ENCODE measurements at regions not wholly inside any gene's neighbourhood (a gene's known extent, or its start where the extent isn't known, plus 50 kb on each side); places are given as distances from the start of the nearest gene placed in this dataset.
"Not testable (repeated sequence)": the region's sequence is repeated elsewhere in the genome, so short reads cannot be mapped to it uniquely, and the experiment has no call there.

DNA sequence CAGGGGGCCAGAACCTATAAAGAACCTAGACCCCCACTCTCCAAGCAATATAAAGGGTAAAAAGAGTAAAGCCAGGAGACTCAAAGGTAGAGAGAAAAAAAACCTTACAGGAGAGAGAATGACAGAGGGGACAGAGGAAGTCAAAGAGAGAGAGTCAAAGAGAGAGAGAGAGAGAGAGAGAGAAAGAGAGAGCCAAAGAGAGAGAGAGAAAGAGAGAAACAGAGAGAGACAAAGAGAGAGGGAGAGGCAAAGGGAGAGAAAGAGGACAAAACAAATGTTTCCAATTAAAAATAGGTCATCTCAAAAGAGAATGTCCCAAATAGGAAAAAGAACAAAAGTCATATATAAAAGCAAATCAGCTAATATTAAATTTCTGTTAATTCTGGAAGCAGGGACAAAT, 251.5 kb downstream of the DPY19L2 start:
- no peak for DNase-seq (ENCODE audit: low read depth)
- H3K4me3 ChIP-seq (ENCODE audit: low read depth, low read length) = no peak overlapping the region

DNA sequence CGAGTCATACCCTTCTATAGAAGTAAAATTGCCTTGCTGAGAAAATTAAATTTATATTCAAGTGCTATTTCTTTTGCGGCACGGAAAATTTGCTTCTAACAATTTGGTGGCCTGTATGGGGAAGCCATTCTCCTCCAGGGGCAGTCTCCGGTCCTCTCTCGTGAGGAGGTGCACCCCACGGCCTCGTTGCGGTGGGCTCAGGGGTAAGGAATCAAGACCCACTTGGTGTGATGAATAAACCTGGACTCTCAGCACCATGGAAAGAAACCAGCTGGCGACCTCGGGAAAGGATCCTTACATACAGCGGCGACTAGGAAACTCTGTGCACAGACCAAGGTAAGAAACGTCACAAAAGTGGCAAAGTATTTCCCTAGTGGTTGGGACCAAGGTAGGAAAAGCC, 252.9 kb downstream of the DPY19L2 start:
- DNase-seq (ENCODE audit: low read depth) = no peak
- no peak overlapping the region for H3K4me3 ChIP-seq (ENCODE audit: low read depth, low read length)

DNA sequence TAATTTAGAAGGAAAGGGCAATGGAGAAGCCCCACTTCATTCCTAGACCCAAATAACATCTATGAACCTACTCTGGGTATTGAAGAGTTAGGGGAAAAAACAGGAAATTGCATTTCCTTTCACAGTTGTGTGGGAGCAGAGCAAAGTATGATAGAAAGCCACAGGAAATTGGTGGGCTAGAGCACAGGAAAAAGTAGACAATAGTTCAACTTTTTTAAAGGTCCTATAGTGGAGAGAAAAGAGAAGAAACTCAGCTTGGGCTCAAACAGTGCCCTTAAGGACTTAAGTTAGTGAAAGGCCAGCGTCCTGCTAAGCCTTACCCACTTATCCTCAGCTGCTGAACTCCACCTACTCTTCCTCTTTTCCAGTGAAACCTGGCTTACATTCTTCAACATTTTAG, 258.1 kb downstream of the DPY19L2 start:
- no peak for DNase-seq (ENCODE audit: low read depth)
- no peak overlapping the region for H3K4me3 ChIP-seq (ENCODE audit: low read depth, low read length)

DNA sequence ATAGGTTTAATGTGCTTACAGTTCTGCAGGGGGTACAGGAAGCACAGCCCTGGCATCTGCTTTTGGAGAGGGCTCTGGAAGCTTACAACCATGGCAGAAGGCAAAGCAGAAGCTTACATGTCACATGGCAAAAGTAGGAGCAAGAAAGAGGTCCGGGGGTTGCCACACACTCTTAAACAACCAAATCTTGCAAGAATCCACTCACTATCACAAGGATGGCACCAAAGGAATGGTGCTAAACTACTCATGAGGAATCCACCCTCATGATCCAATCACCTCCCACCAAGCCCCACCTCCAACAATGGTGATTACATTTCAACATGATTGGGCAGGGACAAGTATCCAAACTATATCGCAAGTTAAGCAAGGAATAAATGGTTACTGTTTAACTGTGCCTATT, 255.8 kb upstream of the AVPR1A start:
- no peak overlapping the region for H3K4me3 ChIP-seq (ENCODE audit: low read depth, low read length)
- DNase-seq (ENCODE audit: low read depth) = no peak

DNA sequence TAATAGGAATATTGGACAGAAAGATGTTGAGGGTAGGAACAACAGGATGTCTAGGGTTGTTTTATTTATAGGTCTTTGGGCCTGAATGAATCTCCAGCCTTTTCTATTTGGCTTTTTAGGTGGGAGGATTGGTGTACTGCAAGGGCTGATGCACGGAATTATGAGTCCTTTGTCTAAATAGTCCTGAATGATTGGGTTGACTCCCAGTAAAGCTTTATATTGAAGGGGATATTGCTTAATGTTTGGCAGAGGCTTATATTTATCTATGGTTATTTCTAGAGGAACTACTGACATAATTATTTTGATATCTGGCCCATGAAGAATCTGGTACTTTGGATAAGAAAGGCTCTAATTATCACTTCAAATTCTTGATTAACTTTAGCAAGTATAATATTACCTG, 253.6 kb upstream of the AVPR1A start:
- DNase-seq (ENCODE audit: low read depth) = no peak
- H3K4me3 ChIP-seq (ENCODE audit: low read depth, low read length) = no peak overlapping the region

DNA sequence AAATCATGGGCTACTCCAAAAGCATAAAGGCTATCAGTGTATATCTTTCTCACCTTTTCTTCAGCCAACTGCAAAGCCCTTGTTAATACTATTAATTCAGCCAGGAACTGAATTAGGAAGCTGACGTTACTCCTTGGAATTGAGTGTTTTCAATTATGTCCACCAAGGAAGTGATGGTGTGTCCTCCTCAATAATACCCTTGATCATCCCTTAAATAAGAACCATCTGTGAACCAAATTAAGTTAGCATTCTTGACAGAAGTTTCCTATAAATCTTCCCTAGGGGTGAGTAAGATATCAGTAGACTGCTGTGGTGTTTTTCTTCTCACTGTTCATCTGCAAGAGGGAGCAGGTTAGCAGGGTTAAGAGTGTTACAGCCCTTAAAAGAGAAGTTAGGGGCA, 252.3 kb upstream of the AVPR1A start:
- no peak for DNase-seq (ENCODE audit: low read depth)
- no peak overlapping the region for H3K4me3 ChIP-seq (ENCODE audit: low read depth, low read length)

DNA sequence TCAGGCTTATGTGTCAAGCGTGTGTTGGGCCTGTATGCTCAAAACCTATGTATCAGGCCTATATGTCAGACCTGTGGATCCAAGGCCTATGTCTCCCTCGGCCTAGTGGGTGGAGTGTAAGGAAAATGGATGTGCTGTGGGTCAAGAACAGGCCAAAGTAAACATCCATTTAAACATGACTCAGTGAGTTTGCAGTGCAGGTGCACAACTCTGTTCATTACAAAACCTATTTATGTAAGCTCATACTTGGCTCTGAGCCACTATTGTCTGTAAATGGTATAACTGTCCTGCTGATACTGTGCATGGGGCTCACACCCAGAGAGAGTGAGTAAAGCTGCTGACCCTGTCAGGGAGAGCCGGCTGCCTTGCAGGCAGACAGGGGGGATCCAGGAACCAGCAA, 249.7 kb upstream of the AVPR1A start:
- peak; percentile 17 for DNase-seq (ENCODE audit: low read depth)
- no peak overlapping the region for H3K4me3 ChIP-seq (ENCODE audit: low read depth, low read length)

DNA sequence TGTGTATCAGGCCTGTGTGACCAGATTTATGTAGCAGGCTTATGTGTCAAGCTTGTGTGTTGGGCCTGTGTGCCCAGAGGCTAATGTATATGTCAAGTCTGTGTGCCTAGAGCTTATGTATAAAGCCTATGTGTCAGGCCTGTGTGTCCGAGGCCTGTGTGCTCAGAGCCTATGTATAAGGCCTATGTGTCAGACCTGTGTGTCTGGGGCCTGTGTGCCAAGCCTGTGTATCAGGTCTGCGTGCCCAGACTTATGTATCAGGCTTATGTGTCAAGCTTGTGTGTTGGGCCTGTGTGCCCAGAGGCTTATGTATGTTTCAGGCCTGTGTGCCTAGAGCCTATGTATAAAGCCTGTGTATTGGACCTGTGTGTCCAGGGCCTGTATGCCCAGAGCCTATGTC, 249.3 kb upstream of the AVPR1A start:
- no peak overlapping the region for H3K4me3 ChIP-seq (ENCODE audit: low read depth, low read length)
- DNase-seq (ENCODE audit: low read depth) = no peak

DNA sequence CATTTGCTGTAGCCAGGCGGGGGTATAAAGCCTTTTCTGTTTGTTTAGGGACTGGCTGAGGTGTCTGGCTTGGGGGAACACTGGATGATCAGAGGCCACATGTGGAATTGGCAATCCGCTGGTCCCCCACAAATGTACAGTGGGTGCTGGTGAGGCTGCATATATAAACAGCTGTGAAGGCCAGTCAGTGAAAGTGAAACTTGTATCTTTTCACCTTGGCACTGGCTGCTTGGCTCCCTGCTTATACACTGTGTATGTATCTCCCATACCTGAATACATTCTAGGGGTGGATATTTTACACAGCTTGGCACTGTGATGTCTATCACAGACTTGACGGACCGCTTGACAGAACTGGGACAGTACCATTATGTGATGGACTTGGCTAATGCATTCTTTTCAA, 246.8 kb upstream of the AVPR1A start:
- no peak overlapping the region for H3K4me3 ChIP-seq (ENCODE audit: low read depth, low read length)
- DNase-seq (ENCODE audit: low read depth) = no peak

DNA sequence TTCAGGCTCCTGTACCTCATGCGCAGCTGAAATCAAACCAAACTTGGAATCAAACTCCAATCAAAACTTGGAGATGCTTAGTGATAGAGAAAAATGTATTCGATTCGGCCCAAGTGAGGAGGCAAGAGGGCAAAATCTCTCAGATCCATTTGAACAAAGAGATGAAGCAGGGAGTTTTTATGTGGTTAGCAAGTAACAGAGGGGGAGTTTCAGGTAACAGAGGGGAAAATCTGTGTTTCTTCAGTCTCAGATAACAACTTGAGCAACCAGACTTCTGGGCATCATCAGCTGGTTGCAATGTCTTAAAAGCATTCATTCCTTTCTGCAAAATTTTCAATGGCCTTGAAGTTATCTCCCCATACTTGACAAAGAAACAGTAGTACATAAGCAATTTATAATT, 245.1 kb upstream of the AVPR1A start:
- H3K4me3 ChIP-seq (ENCODE audit: low read depth, low read length) = no peak overlapping the region
- no peak for DNase-seq (ENCODE audit: low read depth)

DNA sequence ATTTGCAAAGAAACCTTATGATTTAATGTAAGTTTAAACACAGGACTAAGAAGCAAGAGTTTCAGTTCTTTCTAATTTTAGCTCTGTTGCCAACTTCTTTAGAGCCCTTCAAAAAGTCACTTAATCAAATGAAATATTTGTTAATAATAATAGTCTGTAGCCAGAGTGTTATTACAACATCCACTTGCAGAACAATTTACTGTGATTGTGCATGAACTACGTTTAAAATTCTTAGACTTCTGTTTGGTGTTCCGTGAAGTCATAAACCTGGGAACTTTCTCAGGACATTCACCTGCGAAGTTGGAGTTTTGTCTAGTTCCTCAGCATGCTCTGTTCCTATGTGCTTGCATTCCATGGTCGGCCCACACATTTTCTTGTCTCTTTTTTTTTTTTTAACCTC, 244.0 kb upstream of the AVPR1A start:
- DNase-seq (ENCODE audit: low read depth) = no peak
- H3K4me3 ChIP-seq (ENCODE audit: low read depth, low read length) = no peak overlapping the region

DNA sequence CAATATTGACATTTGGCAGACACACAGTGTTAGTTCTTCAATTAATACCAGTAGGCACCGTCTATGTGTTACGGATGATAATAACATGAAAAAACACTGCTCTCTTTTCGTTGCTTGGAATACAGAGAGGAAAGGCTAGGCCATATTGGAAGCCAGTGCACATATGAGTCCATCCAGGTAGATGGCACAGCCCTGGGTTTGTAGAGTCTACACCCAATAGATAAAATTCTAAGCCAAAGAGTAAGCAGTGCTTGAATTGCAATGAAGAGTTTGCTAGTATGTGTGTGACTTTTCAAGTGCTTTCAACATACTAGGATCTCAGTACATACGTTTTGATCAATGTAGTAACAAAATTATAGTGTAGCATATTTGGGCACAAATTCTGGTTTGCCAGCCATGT, 243.3 kb upstream of the AVPR1A start:
- H3K4me3 ChIP-seq (ENCODE audit: low read depth, low read length) = no peak overlapping the region
- no peak for DNase-seq (ENCODE audit: low read depth)

DNA sequence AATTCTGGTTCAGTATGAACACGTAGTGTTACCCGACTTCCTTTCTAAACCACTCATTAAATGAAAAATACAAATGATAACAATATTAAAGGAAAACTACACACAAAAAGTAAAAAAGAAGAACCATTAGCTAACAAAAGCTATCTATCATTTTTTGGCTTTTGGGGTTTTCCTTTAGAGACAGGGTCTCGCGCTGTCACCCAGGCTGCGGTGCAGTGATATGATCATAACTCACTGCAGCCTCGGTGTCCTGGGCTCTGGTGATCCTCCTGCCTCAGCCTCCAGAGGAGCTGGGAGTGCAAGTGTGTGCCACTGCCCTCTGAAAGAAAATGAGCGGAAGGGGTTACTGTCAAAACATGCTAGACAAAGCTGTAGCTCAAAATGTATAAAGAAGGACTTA, 238.2 kb upstream of the AVPR1A start:
- no peak overlapping the region for H3K4me3 ChIP-seq (ENCODE audit: low read depth, low read length)
- no peak for DNase-seq (ENCODE audit: low read depth)

DNA sequence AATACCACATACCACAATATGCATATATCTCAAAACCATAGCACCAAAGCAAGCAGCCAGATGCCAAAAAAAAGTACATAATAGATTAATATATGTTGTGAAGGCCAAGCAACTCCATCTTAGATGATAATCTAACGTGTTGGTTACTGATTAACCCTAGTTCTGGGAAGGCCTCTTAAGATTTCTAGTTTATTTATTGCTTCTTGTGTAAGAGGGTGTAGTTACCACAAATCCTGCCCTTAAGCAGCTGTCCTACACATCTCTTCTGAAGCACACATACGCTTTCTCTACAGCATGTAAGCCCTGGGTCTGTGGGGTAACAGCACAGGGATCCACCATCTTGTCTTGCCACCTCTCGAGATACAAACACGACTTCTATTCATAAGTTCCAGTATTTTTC, 236.8 kb upstream of the AVPR1A start:
- no peak overlapping the region for H3K4me3 ChIP-seq (ENCODE audit: low read depth, low read length)
- DNase-seq (ENCODE audit: low read depth) = no peak

DNA sequence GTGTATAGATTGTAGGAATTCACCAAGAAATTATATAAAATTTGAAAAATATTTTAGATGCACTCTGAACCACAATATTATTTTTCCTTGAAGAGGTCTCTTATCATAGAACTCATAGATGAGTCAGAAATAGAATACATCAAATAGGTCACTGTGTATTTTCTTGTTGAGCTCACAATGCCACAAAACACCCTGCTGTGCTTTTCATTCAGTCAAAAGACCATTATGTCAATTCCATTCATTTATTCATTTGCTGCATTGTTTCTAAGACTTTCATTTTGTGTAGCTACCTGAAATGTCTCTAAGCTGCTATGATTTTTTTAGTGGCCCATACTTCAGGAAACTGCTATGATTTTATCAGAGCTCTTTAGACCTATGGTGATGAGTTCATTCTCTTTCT, 231.9 kb upstream of the AVPR1A start:
- no peak overlapping the region for H3K4me3 ChIP-seq (ENCODE audit: low read depth, low read length)
- DNase-seq (ENCODE audit: low read depth) = no peak

DNA sequence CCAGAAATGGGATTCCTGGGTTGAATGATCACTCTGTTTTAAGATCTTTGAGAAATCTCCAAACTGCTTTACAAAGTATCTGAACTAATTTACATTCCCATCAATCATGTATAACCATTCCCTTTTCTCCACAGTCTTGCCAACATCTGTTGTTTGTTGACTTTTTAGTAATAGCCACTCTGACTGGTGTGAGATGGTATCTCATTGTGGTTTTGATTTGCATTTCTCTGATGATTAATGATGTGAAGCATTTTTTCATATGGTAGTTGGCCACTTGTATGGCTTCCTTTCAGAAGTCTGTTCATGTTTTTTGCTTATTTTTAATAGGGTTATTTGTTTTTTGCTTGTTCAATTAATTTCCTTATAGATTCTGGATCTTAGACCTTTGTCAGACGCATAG, 211.8 kb upstream of the AVPR1A start:
- DNase-seq (ENCODE audit: low read depth) = no peak
- H3K4me3 ChIP-seq (ENCODE audit: low read depth, low read length) = no peak overlapping the region

DNA sequence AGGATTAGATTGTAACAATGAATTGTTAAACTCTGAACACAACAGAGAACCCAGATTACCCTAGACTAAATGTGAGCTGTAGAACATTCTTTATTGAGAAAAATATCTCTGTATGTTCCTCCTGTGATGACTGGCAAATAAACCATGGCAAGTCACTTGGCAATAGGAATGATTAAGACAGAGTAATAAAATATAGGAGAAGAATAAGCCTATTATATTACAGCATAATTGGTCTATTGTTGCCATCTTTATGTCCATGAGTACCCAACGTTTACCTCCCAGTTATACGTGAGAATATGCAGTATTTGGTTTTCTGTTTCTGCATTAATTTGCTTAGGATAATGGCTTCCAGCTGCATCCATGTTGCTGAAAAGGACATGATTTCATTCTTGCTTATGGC, 211.2 kb upstream of the AVPR1A start:
- H3K4me3 ChIP-seq (ENCODE audit: low read depth, low read length) = no peak overlapping the region
- no peak for DNase-seq (ENCODE audit: low read depth)

DNA sequence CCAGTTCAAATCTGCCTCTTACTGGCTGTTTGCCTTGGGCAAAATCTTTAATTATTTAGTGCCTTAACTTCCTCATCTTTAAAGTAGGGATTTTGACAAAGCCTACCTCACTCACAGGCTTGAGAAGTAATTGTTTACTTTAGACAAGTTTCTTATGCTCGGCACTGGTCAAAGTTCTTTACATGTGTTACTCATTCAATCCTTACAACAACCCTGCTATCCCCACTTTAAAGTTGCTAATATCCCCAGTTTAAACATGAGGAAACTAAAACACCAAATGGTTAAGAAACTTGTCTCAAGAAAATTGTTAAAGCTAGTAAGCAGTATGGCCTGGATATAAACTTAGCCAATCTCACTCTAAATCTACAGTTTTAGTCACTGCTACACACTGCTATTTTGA, 204.0 kb upstream of the AVPR1A start:
- H3K4me3 ChIP-seq (ENCODE audit: low read depth, low read length) = no peak overlapping the region
- no peak for DNase-seq (ENCODE audit: low read depth)

DNA sequence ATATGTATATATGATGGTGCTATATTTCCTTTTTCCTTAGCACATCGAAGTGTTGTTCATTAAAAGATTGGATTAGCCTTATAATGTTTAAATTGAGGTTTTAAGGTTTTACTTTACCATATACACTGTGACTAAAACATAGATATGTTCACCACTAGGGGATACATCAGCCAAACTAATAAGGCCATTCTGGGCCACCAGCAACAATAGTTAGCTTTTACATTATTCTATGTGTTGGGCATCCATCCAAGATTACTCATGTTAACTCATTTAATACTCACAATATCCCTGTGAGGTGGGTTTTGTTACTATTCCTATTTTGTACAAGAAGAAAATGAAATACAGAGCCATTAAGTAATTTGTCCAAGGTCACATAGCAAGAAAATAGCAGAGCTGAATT, 202.6 kb upstream of the AVPR1A start:
- no peak overlapping the region for H3K4me3 ChIP-seq (ENCODE audit: low read depth, low read length)

DNA sequence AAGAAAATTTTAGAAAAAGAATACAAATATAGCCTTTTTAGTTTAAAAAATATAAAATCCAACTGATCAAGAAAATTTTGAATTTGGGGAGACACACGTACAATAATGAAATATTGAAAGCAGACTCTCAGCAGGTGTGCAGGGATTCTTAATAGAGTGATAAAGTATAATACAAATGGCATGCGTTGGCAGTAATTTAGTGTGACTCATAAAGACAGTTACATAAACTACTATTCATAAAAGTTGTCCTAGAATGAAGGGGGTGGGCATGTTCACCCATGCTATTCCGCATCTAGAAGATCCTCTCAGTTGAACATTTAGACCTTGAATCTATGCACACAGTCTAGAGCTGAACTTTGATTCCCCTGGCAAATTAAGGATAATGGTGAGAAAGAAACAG, 200.4 kb upstream of the AVPR1A start:
- DNase-seq (ENCODE audit: low read depth) = no peak
- H3K4me3 ChIP-seq (ENCODE audit: low read depth, low read length) = no peak overlapping the region

More for the DNA sequence above, 202.6 kb upstream of the AVPR1A start:
- peak; percentile 3 for DNase-seq (ENCODE audit: low read depth)

DNA sequence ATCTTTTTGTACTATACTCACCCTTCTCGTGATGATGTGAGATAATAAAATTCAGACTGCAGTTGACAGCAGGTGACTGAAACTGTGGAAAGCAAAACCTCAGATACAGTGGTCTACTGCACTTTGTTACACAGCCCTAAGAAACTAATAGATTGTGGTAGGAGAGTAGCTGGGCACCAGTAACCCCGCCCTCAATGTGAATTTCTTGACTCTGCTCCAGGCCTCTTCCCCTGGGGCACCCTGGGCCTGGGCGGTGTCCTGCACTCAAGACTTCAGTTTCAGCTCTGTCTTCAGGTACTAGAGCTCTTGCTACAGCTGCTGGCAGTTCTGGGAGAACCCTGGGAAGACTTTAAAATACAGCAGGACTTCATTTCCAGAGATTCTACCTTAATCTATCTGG, 197.6 kb upstream of the AVPR1A start:
- no peak overlapping the region for H3K4me3 ChIP-seq (ENCODE audit: low read depth, low read length)
- DNase-seq (ENCODE audit: low read depth) = no peak

DNA sequence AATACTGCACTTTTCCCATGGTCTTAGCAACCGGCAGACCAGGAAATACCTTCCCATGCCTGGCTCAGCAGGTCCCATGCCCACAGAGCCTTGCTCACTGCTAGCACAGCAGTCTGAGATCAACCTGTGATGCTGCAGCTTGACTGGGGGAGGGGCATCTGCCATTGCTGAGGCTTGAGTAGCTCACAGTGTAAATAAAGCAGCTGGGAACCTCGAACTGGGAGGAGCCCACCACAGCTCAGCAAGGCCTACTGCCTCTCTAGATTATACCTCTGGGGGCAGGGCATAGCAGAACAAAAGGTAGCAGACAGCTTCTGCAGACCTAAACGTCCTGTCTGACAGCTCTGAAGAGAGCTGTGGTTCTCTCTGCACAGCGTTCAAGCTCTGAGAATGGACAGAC, 186.2 kb upstream of the AVPR1A start:
- not testable (repeated sequence) for H3K4me3 ChIP-seq (ENCODE audit: low read depth, low read length); DNase-seq (ENCODE audit: low read depth)

DNA sequence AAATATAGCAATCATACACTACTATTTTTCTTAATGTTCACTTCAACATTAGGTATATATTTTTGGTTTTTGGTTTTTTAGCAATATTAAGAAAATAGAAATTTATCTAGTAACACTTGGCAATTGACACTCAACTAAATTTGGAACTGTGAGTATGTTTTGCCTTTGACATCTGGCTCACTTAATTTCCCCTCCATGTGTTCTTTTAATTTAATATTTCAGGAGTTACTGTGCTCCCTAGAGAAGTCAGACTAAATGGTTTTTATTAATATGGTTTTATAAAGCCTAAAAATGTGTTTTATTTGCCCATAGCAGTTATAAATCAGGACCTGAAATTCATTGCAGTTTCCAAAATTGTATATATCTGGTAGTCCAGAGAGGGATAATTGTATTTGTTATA, 175.3 kb upstream of the AVPR1A start:
- no peak for DNase-seq (ENCODE audit: low read depth)
- H3K4me3 ChIP-seq (ENCODE audit: low read depth, low read length) = no peak overlapping the region

Measured in skeletal muscle cell (primary cell).